ENCODE measurements at regions not wholly inside any gene's neighbourhood (a gene's known extent, or its start where the extent isn't known, plus 50 kb on each side); places are given as distances from the start of the nearest gene placed in this dataset.

- intact Hi-C loops (cut with micrococcal nuclease) (no loop called here), dilution Hi-C loops (cut with MboI; ENCODE audit: extremely low pct_ligation_motif_present, low sequenced_read_pairs) (no loop called here)
- no peaks in the 10 kb centered on the region for H3K79me2 ChIP-seq (ENCODE audit: control insufficient read depth, insufficient read depth, low read length)
- no peak for TF ChIP-seq JUN (IDR thresholded peaks at IDR 0.05; ENCODE audit: borderline replicate concordance, insufficient read depth, insufficient read length, low read depth)
- TF ChIP-seq POLR2AphosphoS5 (IDR thresholded peaks at IDR 0.05; ENCODE audit: insufficient read depth, low read depth, low read length): no peak
- no peak for TF ChIP-seq POLR2A (IDR thresholded peaks at IDR 0.05; ENCODE audit: low read depth, low read length)
- TF ChIP-seq MYC (IDR thresholded peaks at IDR 0.05; ENCODE audit: low read depth, low read length): no peak
- TF ChIP-seq, protein P1, sequence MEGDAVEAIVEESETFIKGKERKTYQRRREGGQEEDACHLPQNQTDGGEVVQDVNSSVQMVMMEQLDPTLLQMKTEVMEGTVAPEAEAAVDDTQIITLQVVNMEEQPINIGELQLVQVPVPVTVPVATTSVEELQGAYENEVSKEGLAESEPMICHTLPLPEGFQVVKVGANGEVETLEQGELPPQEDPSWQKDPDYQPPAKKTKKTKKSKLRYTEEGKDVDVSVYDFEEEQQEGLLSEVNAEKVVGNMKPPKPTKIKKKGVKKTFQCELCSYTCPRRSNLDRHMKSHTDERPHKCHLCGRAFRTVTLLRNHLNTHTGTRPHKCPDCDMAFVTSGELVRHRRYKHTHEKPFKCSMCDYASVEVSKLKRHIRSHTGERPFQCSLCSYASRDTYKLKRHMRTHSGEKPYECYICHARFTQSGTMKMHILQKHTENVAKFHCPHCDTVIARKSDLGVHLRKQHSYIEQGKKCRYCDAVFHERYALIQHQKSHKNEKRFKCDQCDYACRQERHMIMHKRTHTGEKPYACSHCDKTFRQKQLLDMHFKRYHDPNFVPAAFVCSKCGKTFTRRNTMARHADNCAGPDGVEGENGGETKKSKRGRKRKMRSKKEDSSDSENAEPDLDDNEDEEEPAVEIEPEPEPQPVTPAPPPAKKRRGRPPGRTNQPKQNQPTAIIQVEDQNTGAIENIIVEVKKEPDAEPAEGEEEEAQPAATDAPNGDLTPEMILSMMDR (IDR thresholded peaks at IDR 0.05; ENCODE audit: extremely low read depth in 1 of 2, insufficient read depth in 1 of 2, low read depth in 1 of 2, low read length in 2 of 2): no peak
- TF ChIP-seq GATA2 (IDR thresholded peaks at IDR 0.05; ENCODE audit: insufficient read depth, insufficient read length, low read depth, low read length): no peak
- no peak for TF ChIP-seq EZH2 (IDR thresholded peaks at IDR 0.05; ENCODE audit: borderline replicate concordance, low read depth, low read length, severe bottlenecking)
- no peak for TF ChIP-seq MAX (IDR thresholded peaks at IDR 0.05; ENCODE audit: insufficient read depth, insufficient read length)
- no peak for TF ChIP-seq FOS (IDR thresholded peaks at IDR 0.05; ENCODE audit: borderline replicate concordance, insufficient read depth, low read length)
- ChIA-PET CTCF (no interaction called here), POLR2A (no interaction called here)
- H3K9ac ChIP-seq (replicated peaks; ENCODE audit: extremely low read depth, insufficient read depth, low read length): no peak overlapping the region
- no peaks in the 10 kb centered on the region for H3K36me3 ChIP-seq (ENCODE audit: control insufficient read depth in 2 of 2, extremely low read depth in 1 of 2, insufficient read depth in 2 of 2, low read length in 2 of 2)
- BruUV-seq (replicated peaks): no TSS peak
- no peaks in the 10 kb centered on the region for H3K27me3 ChIP-seq (ENCODE audit: control insufficient read depth in 2 of 2, insufficient read depth in 2 of 2, low read length in 2 of 2)
- no peak overlapping the region for H2AFZ ChIP-seq (ENCODE audit: low read depth, low read length)
- H3K4me1 ChIP-seq (ENCODE audit: control insufficient read depth, extremely low read depth, insufficient read depth, low read length): no peaks in the 10 kb centered on the region
- no peaks in the 10 kb centered on the region for H3K9me1 ChIP-seq (replicated peaks; ENCODE audit: control insufficient read depth, extremely low read depth, insufficient read depth, low read length)
- H3K9me3 ChIP-seq (replicated peaks; ENCODE audit: control insufficient read depth, insufficient read depth, low read length): no peaks in the 10 kb centered on the region
- no peak for DNase-seq (ENCODE audit: low read depth, low spot score)
- H3K4me3 ChIP-seq (replicated peaks in 1 of 3; ENCODE audit: insufficient read depth in 1 of 3, low read depth in 1 of 3, low read length in 3 of 3): no peak overlapping the region
- no peaks in the 10 kb centered on the region for H4K20me1 ChIP-seq (replicated peaks; ENCODE audit: control insufficient read depth, extremely low read depth, insufficient read depth, low read length)
- no peak for FAIRE-seq
- H3K27ac ChIP-seq (ENCODE audit: insufficient read depth, low read depth, low read length): no peak overlapping the region
- no peak overlapping the region for H3K4me2 ChIP-seq (ENCODE audit: insufficient read depth, low read length)
These were observed 198.7 kb downstream of the ANAPC1 start for GRCh38 chr2:111685342-111685741.
